ENCODE measurements at regions not wholly inside any gene's neighbourhood (a gene's known extent, or its start where the extent isn't known, plus 50 kb on each side); places are given as distances from the start of the nearest gene placed in this dataset.

DNA sequence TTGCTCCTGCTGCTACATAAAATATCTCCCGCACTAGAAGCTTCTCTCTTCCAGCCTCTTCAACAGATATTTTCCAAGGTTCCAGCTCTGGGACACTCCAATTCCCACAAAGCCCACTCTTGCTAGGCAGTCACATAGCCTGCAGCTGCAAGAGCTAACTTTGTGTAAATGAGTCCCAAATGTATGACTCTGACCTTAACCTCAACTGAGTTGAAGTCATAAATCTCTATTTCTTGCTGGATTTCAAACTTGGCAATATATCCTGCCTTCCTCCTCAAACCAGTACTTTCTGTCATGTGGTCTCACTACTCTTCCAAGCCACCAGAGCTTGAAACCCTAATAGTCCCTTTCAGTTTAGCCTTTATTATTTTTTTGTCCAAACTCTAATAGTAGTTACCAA is 315.4 kb upstream of the GRIA3 start:
- TF ChIP-seq, protein P1, sequence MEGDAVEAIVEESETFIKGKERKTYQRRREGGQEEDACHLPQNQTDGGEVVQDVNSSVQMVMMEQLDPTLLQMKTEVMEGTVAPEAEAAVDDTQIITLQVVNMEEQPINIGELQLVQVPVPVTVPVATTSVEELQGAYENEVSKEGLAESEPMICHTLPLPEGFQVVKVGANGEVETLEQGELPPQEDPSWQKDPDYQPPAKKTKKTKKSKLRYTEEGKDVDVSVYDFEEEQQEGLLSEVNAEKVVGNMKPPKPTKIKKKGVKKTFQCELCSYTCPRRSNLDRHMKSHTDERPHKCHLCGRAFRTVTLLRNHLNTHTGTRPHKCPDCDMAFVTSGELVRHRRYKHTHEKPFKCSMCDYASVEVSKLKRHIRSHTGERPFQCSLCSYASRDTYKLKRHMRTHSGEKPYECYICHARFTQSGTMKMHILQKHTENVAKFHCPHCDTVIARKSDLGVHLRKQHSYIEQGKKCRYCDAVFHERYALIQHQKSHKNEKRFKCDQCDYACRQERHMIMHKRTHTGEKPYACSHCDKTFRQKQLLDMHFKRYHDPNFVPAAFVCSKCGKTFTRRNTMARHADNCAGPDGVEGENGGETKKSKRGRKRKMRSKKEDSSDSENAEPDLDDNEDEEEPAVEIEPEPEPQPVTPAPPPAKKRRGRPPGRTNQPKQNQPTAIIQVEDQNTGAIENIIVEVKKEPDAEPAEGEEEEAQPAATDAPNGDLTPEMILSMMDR (IDR thresholded peaks at IDR 0.05; ENCODE audit: low read depth, low read length, poor library complexity, severe bottlenecking): no peak
- no peak for TF ChIP-seq EZH2phosphoT487 (IDR thresholded peaks at IDR 0.05; ENCODE audit: borderline replicate concordance, low read length)
